NB4 (cell line): ENCODE measurements at regions not wholly inside any gene's neighbourhood (a gene's known extent, or its start where the extent isn't known, plus 50 kb on each side); places are given as distances from the start of the nearest gene placed in this dataset.

Experiments used
- POLR2A ChIP-seq: IDR thresholded peaks from 2 replicates; pipeline ENCODE4 v1.6.1; 2011; ENCODE audit warnings: mild to moderate bottlenecking; ENCODE audit not compliant: insufficient read length; ENCODE audit errors: extremely low read depth
- TF ChIP-seq, protein P1 (sequence below): IDR thresholded peaks from 2 replicates; pipeline ENCODE4 v1.6.1; 2011; ENCODE audit warnings: low read depth, low read length
- TF ChIP-seq, protein P2 (sequence below): IDR thresholded peaks from one replicate; pipeline ENCODE4 v1.5.1; 2012; ENCODE audit warnings: low read depth, low read length

DNA sequence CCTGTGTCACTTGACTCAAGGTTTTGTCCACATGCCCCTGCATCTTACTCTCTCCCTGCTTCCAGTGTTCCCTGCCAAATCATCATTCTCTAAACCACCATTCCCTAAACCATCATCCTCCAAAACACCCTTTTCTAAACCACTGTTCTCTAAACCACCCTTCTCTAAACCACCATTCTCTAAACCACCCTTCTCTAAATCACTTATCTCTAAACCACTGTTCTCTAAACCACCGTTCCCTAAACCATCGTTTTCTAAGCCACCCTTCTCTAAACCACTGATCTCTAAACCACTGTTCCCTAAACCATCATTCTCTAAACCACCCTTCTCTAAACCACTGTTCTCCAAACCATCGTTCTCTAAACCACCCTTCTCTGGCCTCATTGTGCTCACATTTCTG lies 142.1 kb downstream of the CXCL12 start:
- TF ChIP-seq, protein P1, sequence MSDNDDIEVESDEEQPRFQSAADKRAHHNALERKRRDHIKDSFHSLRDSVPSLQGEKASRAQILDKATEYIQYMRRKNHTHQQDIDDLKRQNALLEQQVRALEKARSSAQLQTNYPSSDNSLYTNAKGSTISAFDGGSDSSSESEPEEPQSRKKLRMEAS = no peak
- TF ChIP-seq, protein P2, sequence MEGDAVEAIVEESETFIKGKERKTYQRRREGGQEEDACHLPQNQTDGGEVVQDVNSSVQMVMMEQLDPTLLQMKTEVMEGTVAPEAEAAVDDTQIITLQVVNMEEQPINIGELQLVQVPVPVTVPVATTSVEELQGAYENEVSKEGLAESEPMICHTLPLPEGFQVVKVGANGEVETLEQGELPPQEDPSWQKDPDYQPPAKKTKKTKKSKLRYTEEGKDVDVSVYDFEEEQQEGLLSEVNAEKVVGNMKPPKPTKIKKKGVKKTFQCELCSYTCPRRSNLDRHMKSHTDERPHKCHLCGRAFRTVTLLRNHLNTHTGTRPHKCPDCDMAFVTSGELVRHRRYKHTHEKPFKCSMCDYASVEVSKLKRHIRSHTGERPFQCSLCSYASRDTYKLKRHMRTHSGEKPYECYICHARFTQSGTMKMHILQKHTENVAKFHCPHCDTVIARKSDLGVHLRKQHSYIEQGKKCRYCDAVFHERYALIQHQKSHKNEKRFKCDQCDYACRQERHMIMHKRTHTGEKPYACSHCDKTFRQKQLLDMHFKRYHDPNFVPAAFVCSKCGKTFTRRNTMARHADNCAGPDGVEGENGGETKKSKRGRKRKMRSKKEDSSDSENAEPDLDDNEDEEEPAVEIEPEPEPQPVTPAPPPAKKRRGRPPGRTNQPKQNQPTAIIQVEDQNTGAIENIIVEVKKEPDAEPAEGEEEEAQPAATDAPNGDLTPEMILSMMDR = no peak
- TF ChIP-seq POLR2A = no peak
